HFF-Myc (cell line): ENCODE measurements at regions not wholly inside any gene's neighbourhood (a gene's known extent, or its start where the extent isn't known, plus 50 kb on each side); places are given as distances from the start of the nearest gene placed in this dataset.
"Not testable (repeated sequence)": the region's sequence is repeated elsewhere in the genome, so short reads cannot be mapped to it uniquely, and the experiment has no call there.

Experiments
- DNase-seq: peaks from one replicate; pipeline ENCODE4 v3.0.0-alpha.2; 2011; ENCODE audit warnings: low read depth; ENCODE audit errors: extremely low read depth
- H3K4me3 ChIP-seq: replicated peaks from 2 replicates; pipeline ENCODE4 v1.5.1; 2011; ENCODE audit warnings: low read depth, mild to moderate bottlenecking, control low read depth, low read length
- TF ChIP-seq, protein P1 (sequence below): IDR thresholded peaks from 2 replicates; pipeline ENCODE4 v1.5.1; 2012; ENCODE audit warnings: mild to moderate bottlenecking, low read depth, low read length, control low read depth; ENCODE audit errors: missing control alignments

DNA sequence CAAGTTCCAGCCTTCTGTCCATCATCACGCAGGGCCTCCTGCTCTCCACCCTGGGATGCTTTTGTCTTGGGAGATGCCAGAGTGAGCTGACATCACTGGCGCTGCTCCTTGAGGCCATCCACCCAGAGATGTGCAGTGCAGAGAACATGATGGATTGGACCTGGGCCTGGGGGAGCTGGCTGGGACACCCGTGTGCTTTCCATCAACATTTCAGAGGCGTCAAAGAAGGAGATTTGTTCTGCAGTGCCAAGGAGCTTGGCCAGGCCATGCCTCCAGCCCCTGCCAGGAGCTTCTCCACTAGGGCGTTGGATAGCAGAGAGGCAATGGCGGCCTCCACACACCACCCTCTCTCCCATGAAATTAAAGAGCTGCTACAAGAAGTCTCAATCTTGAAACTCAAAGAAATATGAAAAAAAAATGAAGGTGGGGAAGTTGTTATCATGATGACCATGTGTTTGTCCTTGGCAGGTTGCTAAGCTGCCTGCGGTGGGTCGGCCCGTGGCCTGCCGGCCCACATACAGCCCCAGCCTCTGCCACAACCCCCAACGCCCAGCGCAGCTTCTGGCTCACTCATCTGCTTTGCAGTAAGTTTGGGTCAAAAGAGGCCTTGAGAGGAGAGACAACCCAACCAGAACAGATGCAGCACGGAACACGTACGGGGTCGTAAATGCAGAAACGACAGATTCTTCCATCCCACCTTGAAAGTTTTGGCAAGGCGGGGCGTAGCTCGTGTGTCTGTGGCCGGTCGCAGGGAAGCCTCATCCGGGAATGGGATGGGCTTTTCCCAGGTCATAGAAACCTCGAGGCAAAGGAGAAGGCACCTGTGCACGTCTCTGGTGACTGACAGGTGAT is 196.0 kb downstream of the NPIPB11 start:
- not testable (repeated sequence) for H3K4me3 ChIP-seq, DNase-seq

DNA sequence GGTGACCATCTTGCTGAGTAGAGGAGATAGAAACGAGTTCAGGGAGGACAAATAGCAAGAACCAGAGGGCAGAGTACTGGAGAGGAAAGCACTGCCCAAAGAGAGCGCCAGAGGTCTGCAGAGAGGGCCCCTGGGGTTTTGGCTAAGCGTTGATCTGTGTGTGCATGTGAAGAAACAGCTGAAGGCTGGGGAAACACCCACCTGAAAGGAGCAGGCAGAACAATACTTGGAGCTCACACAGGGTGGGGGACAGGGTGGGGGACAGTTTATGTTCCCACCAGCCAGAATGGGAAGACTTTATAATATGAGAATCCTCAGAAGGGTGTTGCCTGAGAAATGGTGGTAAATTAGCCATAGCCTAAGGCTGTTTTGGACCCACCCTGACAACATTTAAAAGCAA is 200.4 kb downstream of the NPIPB11 start:
- not testable (repeated sequence) for DNase-seq, H3K4me3 ChIP-seq

DNA sequence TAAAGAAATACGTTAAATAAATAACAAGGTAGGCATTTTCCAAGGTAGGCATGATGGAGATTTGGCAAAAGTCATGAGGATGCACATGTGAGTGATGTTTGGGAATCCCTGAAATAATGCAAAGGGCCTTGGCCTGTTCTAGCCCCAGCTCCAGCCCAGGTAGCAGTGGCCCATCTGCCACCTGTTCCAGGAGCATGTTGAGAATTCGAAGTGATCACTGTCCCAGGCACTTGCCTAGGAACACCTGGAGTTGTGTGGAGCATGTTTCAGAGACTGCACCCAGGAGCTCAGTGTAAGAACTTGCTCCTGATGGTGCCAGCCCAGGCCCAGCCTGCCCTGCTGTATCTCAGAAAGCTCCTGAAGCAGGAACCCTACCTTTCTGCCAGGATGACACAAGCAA is 201.4 kb downstream of the NPIPB11 start:
- not testable (repeated sequence) for DNase-seq, H3K4me3 ChIP-seq

DNA sequence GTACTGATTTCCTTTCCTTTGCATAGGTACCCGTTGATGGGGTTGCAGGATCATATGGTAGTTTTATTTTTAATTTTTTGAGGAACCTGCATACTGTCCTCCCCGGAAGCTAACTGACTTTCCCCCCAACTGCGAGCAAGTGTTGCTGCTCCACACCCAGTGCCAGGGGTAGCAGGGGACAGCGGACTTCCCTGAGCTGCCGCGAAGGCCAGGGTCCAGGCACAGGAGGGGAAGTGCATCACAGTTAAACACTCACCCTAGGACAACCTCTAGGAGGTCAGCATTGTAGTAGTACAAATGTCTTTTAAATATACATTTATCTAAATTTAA is 201.7 kb downstream of the NPIPB11 start:
- no peak for DNase-seq
- H3K4me3 ChIP-seq, result no peak overlapping the region
- TF ChIP-seq, protein P1, sequence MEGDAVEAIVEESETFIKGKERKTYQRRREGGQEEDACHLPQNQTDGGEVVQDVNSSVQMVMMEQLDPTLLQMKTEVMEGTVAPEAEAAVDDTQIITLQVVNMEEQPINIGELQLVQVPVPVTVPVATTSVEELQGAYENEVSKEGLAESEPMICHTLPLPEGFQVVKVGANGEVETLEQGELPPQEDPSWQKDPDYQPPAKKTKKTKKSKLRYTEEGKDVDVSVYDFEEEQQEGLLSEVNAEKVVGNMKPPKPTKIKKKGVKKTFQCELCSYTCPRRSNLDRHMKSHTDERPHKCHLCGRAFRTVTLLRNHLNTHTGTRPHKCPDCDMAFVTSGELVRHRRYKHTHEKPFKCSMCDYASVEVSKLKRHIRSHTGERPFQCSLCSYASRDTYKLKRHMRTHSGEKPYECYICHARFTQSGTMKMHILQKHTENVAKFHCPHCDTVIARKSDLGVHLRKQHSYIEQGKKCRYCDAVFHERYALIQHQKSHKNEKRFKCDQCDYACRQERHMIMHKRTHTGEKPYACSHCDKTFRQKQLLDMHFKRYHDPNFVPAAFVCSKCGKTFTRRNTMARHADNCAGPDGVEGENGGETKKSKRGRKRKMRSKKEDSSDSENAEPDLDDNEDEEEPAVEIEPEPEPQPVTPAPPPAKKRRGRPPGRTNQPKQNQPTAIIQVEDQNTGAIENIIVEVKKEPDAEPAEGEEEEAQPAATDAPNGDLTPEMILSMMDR, result no peak

DNA sequence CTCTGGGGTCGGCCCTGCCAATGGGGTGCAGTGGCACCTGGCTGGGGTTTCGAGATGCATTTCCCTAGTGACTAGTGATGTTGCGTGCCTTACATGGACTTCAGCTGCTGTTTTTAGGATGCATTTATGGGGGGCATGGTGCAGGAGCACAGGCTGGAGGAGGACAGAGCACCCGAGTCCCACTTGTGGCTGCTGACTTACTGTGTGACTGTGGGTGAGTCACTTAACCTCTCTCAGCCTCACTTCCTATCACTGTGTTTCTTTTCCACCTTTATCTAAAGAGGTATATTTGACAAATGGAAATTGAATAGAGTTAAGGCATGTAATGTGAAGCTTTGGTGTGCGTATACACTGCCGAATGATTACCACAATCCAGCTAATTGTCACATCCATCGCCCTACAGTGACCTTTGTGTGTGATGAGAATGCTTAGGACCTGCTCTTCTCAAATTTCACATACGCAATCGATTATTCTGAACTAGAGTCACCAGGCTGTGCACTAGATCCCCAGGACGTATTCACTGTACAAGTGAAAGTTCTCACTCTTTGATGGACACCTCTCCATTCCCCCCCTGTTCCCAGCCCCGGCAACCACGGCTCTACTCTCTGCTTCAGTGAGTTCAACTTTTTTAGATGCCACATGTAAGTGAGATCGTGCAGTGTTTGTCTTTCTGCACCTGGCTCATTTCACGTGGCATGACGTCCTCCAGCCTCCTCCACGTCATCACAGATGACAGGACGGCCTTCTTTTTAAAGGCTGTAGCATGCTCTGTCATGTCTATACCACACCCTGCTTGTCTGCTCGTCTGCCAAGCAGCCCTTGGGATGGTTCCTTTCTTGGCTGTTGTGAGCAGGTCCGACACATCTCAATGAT is 202.3 kb downstream of the NPIPB11 start:
- H3K4me3 ChIP-seq, DNase-seq: not testable (repeated sequence)

DNA sequence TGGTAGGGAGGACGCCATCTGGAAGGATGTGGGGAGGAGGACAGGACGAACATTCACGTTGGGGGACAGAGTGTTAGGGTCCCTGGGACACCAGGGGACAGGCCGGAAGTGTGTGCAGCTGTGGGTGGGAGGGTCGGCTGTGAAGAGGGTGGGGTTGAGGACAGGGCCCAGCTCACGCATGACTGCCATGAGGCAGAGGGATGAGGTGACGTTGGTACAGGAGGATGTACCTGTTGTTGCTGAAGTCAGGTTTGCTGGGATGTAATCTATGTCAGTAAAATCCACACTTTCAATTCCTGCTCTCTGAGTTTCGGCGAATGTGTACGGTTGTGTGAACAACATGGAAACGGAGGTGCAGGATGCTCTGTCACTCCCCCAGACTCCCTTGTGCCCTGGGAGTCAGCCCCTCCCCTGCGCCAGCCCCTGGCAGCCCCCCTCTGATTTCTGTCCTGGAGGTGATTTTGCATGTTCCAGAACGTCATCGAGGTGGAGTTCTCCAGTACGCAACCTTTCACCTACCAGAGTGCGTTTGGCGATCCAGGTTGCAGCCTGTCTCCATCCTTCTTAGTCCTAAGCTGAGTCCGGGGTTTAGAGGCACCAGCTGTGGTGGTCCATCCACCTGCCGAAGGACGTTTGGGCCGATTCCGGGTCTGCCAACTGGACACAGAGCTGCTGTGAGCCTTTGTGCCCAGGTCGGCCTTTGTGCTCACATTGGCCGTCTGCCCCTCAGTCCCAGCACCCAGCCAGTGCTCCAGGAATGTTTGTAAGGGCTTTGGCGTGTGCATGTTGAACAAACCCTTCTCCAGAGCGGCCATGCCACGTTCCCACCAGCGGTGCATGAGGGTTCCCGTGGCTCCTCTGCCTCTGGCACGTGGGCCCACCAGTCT is 203.2 kb downstream of the NPIPB11 start:
- DNase-seq, H3K4me3 ChIP-seq: not testable (repeated sequence)

DNA sequence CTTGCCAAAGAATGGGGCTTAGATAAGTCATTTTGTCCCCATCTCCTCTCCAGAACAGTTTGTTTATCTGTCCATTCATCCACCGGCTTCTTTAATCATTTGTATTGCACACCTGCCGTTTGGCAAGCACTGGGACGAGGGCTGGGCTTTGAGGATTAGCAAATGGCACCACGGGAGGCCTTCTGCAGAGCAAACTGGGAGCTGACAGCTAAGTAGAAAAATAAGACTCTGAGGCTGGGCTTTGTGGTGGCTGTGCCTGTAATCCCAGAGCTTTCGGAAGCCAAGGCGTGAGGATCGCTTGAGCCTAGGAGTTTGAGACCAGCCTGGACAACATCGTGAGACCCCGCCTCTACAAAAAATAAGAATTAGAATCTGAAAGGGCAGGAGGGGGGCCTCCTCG is 203.9 kb downstream of the NPIPB11 start:
- H3K4me3 ChIP-seq, DNase-seq: not testable (repeated sequence)

DNA sequence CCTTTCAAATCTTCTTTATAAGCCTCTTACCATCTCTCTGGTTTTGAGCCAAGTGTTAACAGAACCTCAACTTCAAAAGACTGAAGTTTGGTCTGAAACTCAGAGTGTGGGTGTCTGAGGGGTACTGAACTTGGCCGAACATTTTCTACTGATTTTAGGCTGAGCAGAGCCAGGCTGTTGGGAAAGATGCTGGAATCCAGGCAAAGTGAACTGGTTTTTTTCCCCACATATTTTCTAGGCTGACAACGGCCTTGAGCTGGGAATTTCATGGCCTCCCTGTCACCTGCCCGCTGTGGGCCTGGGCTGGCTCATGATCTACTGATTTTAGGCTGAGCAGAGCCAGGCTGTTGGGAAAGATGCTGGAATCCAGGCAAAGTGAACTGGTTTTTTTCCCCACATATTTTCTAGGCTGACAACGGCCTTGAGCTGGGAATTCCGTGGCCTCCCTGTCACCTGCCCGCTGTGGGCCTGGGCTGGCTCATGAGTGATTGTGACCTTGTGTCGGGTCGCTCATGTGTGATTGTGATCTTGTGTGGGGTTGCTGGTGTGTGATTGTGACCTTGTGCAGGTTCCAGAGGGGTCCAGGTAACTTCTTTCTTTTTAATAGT is 204.4 kb downstream of the NPIPB11 start:
- not testable (repeated sequence) for DNase-seq, H3K4me3 ChIP-seq

DNA sequence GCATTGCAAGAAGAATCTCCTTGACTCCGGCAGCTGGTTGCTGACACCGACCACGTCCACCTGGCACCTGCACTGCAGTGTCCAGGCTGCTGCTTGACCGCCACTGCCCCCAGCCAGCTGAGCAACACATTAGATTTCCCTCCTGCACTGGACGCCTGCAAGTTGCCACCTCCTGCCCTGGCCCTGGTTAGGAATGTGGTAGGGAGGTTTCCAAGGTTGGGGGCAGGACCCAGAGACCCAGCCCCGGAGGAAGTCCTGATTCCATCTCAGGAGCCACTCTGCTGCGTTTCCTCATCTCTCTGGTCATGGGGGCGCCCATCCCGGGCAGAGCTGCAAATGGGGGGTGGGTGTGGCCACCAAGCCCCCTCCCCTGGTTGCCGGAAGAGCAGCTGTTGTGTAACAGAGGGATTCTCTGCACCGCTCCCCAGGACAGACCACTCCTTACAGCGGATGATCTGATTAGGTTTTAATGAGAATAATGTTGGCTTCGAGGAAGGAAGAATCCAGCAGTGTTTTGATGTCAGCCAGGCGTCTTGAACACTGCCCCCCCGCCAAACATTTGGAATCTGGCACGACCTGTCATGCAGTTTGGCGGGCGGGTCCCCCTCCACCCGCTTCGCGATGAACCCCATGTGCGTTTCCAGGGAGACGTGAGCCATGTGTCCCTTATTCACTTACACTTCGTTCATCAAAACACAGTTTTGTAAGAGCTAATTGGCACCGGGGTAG is 205.1 kb downstream of the NPIPB11 start:
- H3K4me3 ChIP-seq, DNase-seq: not testable (repeated sequence)

DNA sequence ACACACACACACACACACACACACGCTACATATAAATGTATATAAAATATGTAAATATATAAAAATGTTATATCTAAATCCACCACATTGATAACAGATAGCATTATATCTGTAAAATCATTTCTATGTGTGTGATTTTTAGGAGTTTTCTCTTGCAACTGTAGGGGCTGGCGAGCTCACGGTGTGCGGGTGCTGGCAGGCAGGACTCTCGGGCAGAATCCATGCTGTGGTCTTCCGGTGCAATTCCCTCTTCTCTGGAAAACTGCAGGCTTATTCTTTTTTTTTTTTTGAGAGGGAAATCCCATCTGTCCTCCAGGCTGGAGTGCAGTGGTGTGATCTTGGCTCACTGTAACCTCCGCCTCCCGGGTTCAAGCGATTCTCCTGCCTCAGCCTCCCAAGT is 205.8 kb downstream of the NPIPB11 start:
- not testable (repeated sequence) for DNase-seq, H3K4me3 ChIP-seq

DNA sequence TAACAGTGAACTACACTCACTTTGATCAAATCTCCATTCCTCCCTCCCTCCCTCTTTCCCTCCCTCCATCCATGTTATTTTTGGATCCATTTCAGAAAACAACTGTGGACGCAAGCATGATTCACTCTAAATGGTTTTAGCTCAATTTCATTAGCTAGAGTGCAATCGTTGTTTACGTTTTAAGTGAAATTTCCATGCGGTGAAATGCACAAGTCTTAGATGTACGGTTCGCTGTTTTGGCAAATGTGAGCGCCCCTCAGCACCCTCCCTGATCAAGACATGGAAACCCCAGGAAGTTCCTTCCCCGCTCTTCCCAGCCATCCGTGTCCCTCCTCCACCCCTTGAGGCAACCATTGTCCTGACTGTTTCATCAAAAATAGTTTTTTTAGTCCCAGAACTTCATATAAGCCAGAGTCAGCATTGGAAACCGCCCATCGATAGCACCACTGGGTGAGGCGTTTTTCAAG is 206.3 kb downstream of the NPIPB11 start:
- H3K4me3 ChIP-seq, DNase-seq: not testable (repeated sequence)

DNA sequence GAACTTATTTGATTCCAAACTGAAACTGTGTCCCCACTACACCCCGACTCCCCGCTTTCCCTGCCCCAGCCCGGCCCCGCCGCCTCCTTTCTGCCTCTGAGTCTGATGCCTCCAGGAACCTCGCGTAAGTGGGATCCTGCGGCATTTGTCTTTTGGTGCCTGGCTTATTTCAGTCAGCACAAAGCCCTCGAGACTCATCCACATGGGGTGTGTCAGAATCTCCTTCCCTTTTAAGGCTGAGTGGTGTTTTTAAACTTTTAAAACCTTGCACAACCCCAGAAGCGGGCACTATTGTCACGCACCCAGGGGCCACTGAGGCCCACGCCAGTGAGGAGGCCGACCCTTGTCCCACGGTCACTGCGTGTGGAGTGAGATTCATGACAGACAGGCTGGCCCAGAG is 206.9 kb downstream of the NPIPB11 start:
- not testable (repeated sequence) for H3K4me3 ChIP-seq, DNase-seq
